ENCODE measurements at regions not wholly inside any gene's neighbourhood (a gene's known extent, or its start where the extent isn't known, plus 50 kb on each side); places are given as distances from the start of the nearest gene placed in this dataset.

- no peaks in the 10 kb centered on the region for H3K9me3 ChIP-seq (ENCODE audit: control insufficient read depth in 2 of 3, low read length in 3 of 3)
- intact Hi-C loops (cut with micrococcal nuclease): no loop called here
- no peak overlapping the region for H3K27ac ChIP-seq (ENCODE audit: low read depth, low read length)
- H3K27me3 Mint-ChIP-seq: peaks cover 0 to 13% (median 5%) of the 10 kb centered on the region in 5 donors
- peaks cover 0 to 2% (median 0%) of the 10 kb centered on the region in 7 donors for H3K4me1 Mint-ChIP-seq
- CTCF ChIA-PET: no interaction called here
- no peak for DNase-seq
- peaks cover 0 to 5% (median 0%) of the 10 kb centered on the region in 11 donors for H3K9me3 Mint-ChIP-seq
- H3K27ac Mint-ChIP-seq: no peak overlapping the region
- no peak overlapping the region for H3K4me3 ChIP-seq (ENCODE audit: low read length)
- H3K36me3 Mint-ChIP-seq: no peaks in the 10 kb centered on the region
- no peaks in the 10 kb centered on the region for H3K36me3 ChIP-seq (ENCODE audit: control insufficient read depth in 2 of 3, insufficient read depth in 3 of 3, low read length in 3 of 3)
- no peak overlapping the region for H3K4me3 Mint-ChIP-seq
- POLR2A ChIA-PET: no interaction called here
- H3K4me1 ChIP-seq (ENCODE audit: control insufficient read depth in 2 of 2, insufficient read depth in 2 of 2, low read length in 2 of 2): no peaks in the 10 kb centered on the region
- no peak for ATAC-seq
- no peaks in the 10 kb centered on the region for H3K27me3 ChIP-seq (ENCODE audit: control insufficient read depth in 2 of 2, insufficient read depth in 2 of 2, low read length in 2 of 2)
Measured at GRCh38 chr1:87592156-87592555, 263.5 kb downstream of the LMO4 start.

DNA sequence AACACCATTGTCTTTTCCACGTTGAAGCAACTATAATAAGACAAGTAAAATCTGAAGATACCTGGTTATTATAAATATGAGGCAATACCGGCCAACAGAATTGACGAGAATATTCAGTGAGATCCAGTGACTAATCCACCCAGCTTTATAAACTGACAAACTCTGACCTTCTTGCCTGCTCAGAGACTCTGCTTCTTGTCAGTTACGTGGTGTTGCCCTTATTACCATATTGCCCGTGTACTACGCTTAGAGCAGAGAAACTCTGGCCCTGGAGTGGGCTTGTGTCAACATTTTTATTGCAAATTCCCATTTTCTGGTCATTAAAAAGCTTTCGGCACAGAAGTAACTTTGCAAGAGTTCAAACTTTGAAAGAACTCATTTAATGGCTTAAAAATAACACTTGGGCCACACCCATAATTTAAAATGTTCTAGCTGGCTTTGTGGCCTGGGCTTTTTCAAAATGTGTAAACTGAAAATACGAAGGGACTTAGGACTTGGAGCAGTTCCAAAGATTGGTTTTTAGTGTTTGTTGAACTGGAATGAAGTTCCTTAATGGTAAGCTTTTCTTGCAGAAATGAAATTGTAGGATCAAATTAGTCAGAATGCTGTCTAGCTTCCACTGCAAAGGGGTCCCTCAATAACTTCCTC lies 266.2 kb downstream of the LMO4 start:
- Histone ChIP-seq H3K9me3 (ENCODE audit: control insufficient read depth in 2 of 3, low read length in 3 of 3) (no peaks in the 10 kb centered on the region), H3K27me3 (ENCODE audit: control insufficient read depth in 2 of 2, insufficient read depth in 2 of 2, low read length in 2 of 2) (no peaks in the 10 kb centered on the region), H3K4me3 (ENCODE audit: low read length) (no peak overlapping the region), H3K36me3 (ENCODE audit: control insufficient read depth in 2 of 3, insufficient read depth in 3 of 3, low read length in 3 of 3) (no peaks in the 10 kb centered on the region), H3K27ac (ENCODE audit: low read depth, low read length) (no peak overlapping the region), H3K4me1 (ENCODE audit: control insufficient read depth in 2 of 2, insufficient read depth in 2 of 2, low read length in 2 of 2) (no peaks in the 10 kb centered on the region)
- no peak overlapping the region for H3K27ac Mint-ChIP-seq
- no peak for ATAC-seq
- intact Hi-C loops (cut with micrococcal nuclease): no loop called here
- no peak for DNase-seq
- H3K36me3 Mint-ChIP-seq: no peaks in the 10 kb centered on the region
- no peak overlapping the region for H3K4me3 Mint-ChIP-seq
- peaks cover 0 to 7% (median 4%) of the 10 kb centered on the region in 5 donors for H3K27me3 Mint-ChIP-seq
- H3K4me1 Mint-ChIP-seq: peaks cover 0 to 2% (median 0%) of the 10 kb centered on the region in 7 donors
- ChIA-PET POLR2A (no interaction called here), CTCF (interaction anchor here (0.6 kb wide), 1 partner anchor 336 kb away, joined by 3 read pairs; no protein-coding TSS in a partner anchor)
- H3K9me3 Mint-ChIP-seq: peaks cover 0 to 5% (median 0%) of the 10 kb centered on the region in 11 donors

DNA sequence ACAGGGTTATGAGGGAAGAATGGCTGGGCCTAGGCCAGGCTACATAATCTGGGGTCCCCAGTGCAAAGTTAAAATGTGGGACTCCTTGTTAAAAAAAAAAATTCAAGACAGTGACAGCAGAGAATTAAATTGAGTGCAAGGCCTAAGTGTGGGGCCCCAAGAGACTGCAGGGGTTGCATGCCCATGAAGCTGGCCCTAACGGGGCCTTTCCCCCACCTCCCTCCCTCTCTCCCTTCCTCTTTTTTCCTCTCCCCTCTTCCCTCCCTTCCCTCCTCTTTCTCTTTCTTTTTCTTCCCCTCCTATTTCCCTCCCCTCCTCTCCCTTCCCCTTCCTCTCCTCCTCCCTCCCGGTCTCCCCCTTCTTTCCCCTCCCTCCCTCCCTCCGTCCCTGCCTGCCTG lies 266.7 kb downstream of the LMO4 start:
- H3K27ac Mint-ChIP-seq: no peak overlapping the region
- Histone ChIP-seq H3K27me3 (ENCODE audit: control insufficient read depth in 2 of 2, insufficient read depth in 2 of 2, low read length in 2 of 2) (no peaks in the 10 kb centered on the region), H3K27ac (ENCODE audit: low read depth, low read length) (no peak overlapping the region), H3K9me3 (ENCODE audit: control insufficient read depth in 2 of 3, low read length in 3 of 3) (no peaks in the 10 kb centered on the region), H3K4me1 (ENCODE audit: control insufficient read depth in 2 of 2, insufficient read depth in 2 of 2, low read length in 2 of 2) (no peaks in the 10 kb centered on the region), H3K4me3 (ENCODE audit: low read length) (no peak overlapping the region), H3K36me3 (ENCODE audit: control insufficient read depth in 2 of 3, insufficient read depth in 3 of 3, low read length in 3 of 3) (no peaks in the 10 kb centered on the region)
- no peak overlapping the region for H3K4me3 Mint-ChIP-seq
- CTCF ChIA-PET: interaction anchor here (0.6 kb wide), 1 partner anchor 336 kb away, joined by 3 read pairs; no protein-coding TSS in a partner anchor
- intact Hi-C loops (cut with micrococcal nuclease): no loop called here
- H3K4me1 Mint-ChIP-seq: peaks cover 0 to 2% (median 0%) of the 10 kb centered on the region in 7 donors
- H3K27me3 Mint-ChIP-seq: peaks cover 0 to 7% (median 4%) of the 10 kb centered on the region in 5 donors
- no peaks in the 10 kb centered on the region for H3K36me3 Mint-ChIP-seq
- DNase-seq (no peak), ATAC-seq (no peak)
- POLR2A ChIA-PET: no interaction called here
- H3K9me3 Mint-ChIP-seq: peaks cover 0 to 5% (median 0%) of the 10 kb centered on the region in 11 donors

GRCh38 chr1:87598429-87598828 lies 269.7 kb downstream of the LMO4 start:
- H3K36me3 ChIP-seq (ENCODE audit: control insufficient read depth in 2 of 3, insufficient read depth in 3 of 3, low read length in 3 of 3): no peaks in the 10 kb centered on the region
- DNase-seq (no peak), ATAC-seq (no peak)
- H3K27me3 ChIP-seq (ENCODE audit: control insufficient read depth in 2 of 2, insufficient read depth in 2 of 2, low read length in 2 of 2): no peaks in the 10 kb centered on the region
- Mint-ChIP-seq H3K4me3 (no peak overlapping the region), H3K9me3 (peaks cover 0 to 3% (median 0%) of the 10 kb centered on the region in 11 donors), H3K27ac (no peak overlapping the region), H3K36me3 (no peaks in the 10 kb centered on the region), H3K27me3 (peaks cover 0 to 7% (median 4%) of the 10 kb centered on the region in 5 donors), H3K4me1 (no peaks in the 10 kb centered on the region)
- CTCF ChIA-PET: no interaction called here
- no peaks in the 10 kb centered on the region for H3K9me3 ChIP-seq (ENCODE audit: control insufficient read depth in 2 of 3, low read length in 3 of 3)
- intact Hi-C loops (cut with micrococcal nuclease): no loop called here
- POLR2A ChIA-PET: no interaction called here
- H3K4me1 ChIP-seq (ENCODE audit: control insufficient read depth in 2 of 2, insufficient read depth in 2 of 2, low read length in 2 of 2): no peaks in the 10 kb centered on the region
- no peak overlapping the region for H3K27ac ChIP-seq (ENCODE audit: low read depth, low read length)
- no peak overlapping the region for H3K4me3 ChIP-seq (ENCODE audit: low read length)

DNA sequence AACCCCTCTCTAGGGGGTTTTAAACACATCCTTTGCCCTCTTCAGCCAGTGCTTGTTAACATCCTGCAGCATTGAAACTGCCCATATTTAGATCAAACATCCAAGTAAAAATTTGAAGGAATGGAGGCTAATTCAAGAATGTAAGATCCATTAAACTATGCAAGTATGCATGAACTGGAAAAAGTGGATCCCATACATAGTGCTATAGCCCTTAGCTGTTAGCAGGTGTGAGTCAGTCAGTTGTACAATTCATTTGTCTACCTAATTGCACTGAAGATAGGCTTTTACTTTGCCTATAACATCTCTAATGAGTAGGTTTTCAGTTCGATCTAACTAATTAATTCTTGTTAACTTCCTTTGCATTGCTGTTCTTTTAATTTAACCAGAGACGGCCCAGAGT lies 270.9 kb downstream of the LMO4 start:
- Mint-ChIP-seq H3K4me3 (no peak overlapping the region), H3K4me1 (no peaks in the 10 kb centered on the region), H3K27me3 (peaks cover 0 to 7% (median 4%) of the 10 kb centered on the region in 5 donors), H3K36me3 (no peaks in the 10 kb centered on the region), H3K9me3 (peaks cover 0 to 8% (median 0%) of the 10 kb centered on the region in 11 donors), H3K27ac (no peak overlapping the region)
- H3K4me3 ChIP-seq (ENCODE audit: low read length): no peak overlapping the region
- ChIA-PET CTCF (no interaction called here), POLR2A (no interaction called here)
- intact Hi-C loops (cut with micrococcal nuclease): no loop called here
- no peaks in the 10 kb centered on the region for H3K4me1 ChIP-seq (ENCODE audit: control insufficient read depth in 2 of 2, insufficient read depth in 2 of 2, low read length in 2 of 2)
- DNase-seq: no peak
- H3K27ac ChIP-seq (ENCODE audit: low read depth, low read length): no peak overlapping the region
- H3K27me3 ChIP-seq (ENCODE audit: control insufficient read depth in 2 of 2, insufficient read depth in 2 of 2, low read length in 2 of 2): no peaks in the 10 kb centered on the region
- no peak for ATAC-seq
- H3K36me3 ChIP-seq (ENCODE audit: control insufficient read depth in 2 of 3, insufficient read depth in 3 of 3, low read length in 3 of 3): no peaks in the 10 kb centered on the region
- no peaks in the 10 kb centered on the region for H3K9me3 ChIP-seq (ENCODE audit: control insufficient read depth in 2 of 3, low read length in 3 of 3)

GRCh38 chr1:87600055-87600850 lies 271.6 kb downstream of the LMO4 start:
- H3K4me1 Mint-ChIP-seq: no peaks in the 10 kb centered on the region
- H3K9me3 Mint-ChIP-seq: peaks cover 0 to 8% (median 0%) of the 10 kb centered on the region in 11 donors
- intact Hi-C loops (cut with micrococcal nuclease): no loop called here
- no peak overlapping the region for H3K27ac Mint-ChIP-seq
- ATAC-seq (no peak), DNase-seq (no peak)
- Histone ChIP-seq H3K4me3 (ENCODE audit: low read length) (no peak overlapping the region), H3K4me1 (ENCODE audit: control insufficient read depth in 2 of 2, insufficient read depth in 2 of 2, low read length in 2 of 2) (no peaks in the 10 kb centered on the region), H3K36me3 (ENCODE audit: control insufficient read depth in 2 of 3, insufficient read depth in 3 of 3, low read length in 3 of 3) (no peaks in the 10 kb centered on the region), H3K27me3 (ENCODE audit: control insufficient read depth in 2 of 2, insufficient read depth in 2 of 2, low read length in 2 of 2) (no peaks in the 10 kb centered on the region), H3K9me3 (ENCODE audit: control insufficient read depth in 2 of 3, low read length in 3 of 3) (no peaks in the 10 kb centered on the region), H3K27ac (ENCODE audit: low read depth, low read length) (no peak overlapping the region)
- POLR2A ChIA-PET: no interaction called here
- no peaks in the 10 kb centered on the region for H3K36me3 Mint-ChIP-seq
- CTCF ChIA-PET: interaction anchor here (0.6 kb wide), 1 partner anchor 438 kb away, joined by 4 read pairs; no protein-coding TSS in a partner anchor
- no peak overlapping the region for H3K4me3 Mint-ChIP-seq
- peaks cover 0 to 7% (median 4%) of the 10 kb centered on the region in 5 donors for H3K27me3 Mint-ChIP-seq
